GM19035 (cell line): ENCODE measurements at regions not wholly inside any gene's neighbourhood (a gene's known extent, or its start where the extent isn't known, plus 50 kb on each side); places are given as distances from the start of the nearest gene placed in this dataset.
"Not testable (repeated sequence)": the region's sequence is repeated elsewhere in the genome, so short reads cannot be mapped to it uniquely, and the experiment has no call there.

Experiments used
- ATAC-seq: cut with Tn5 transposase; IDR thresholded peaks from one replicate; pipeline ENCODE4 v1.9.1; 2021; ENCODE audit not compliant: unreplicated experiment

GRCh38 chr6:104676679-104677078, 183.0 kb downstream of the HACE1 start:
- ATAC-seq = not testable (repeated sequence)

GRCh38 chr6:104675161-104675560, 184.6 kb downstream of the HACE1 start:
- ATAC-seq = not testable (repeated sequence)

- ATAC-seq = not testable (repeated sequence)
Observed at GRCh38 chr6:104673078-104673477, 186.6 kb downstream of the HACE1 start.

- ATAC-seq = not testable (repeated sequence)
Observed at GRCh38 chr6:104671591-104671891, 188.2 kb downstream of the HACE1 start.

- not testable (repeated sequence) for ATAC-seq
Observed at GRCh38 chr6:104670834-104671590, 188.7 kb downstream of the HACE1 start.

DNA sequence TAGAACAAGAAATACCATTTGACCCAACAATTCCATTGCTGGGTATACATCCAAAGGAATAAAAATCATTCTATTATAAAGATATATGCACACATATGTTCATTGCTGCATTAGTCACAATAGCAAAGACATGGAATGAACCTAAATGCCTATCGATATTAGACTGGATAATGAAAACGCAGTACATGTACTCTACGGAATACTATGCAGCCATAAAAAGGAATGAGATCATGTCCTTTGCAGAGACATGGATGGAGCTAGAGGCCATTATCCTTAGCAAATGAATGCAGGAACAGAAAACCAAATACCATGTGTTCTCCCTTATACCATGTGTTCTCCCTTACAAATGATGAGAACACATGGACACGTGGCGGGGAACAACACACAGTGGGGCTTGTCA, 190.2 kb downstream of the HACE1 start:
- no peak for ATAC-seq

DNA sequence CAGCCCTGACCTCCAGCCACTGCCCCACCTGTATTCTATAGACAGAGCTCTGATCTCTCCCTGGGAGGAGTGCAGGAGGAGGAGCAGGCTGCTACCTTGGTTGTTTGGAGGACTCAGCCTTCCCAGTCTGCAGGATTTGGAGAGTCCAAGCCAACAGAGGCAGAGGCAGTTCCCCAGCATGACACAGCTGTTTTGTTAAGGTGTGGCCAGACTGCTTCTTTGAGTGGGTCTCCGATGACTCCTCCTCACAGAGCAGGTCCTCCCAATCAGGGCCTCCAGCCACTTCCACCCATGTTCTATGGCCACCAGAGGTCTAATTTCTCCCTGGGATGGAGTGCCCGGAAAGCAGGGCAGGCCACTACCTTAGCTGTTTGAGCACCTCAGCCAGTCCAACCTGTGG, 203.5 kb downstream of the HACE1 start:
- no peak for ATAC-seq

DNA sequence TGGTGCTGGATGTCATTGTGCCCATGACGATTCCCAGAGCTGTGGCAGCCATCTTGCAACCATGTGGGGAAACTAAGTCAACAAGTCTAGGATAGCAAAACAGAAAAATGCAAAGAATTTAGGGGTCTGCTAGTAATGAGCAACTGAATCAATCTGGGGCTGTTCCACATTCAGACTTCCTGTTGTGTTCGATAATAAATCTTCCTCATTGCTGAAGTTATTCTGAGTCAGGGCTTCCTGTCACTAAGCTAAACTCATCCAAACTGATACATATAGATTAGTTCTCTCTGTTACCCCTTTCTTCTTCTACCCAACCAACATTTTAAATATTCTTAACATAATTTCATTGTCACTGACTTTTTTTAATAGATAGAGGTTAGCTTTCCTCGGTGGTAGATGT, 205.9 kb downstream of the HACE1 start:
- no peak for ATAC-seq

DNA sequence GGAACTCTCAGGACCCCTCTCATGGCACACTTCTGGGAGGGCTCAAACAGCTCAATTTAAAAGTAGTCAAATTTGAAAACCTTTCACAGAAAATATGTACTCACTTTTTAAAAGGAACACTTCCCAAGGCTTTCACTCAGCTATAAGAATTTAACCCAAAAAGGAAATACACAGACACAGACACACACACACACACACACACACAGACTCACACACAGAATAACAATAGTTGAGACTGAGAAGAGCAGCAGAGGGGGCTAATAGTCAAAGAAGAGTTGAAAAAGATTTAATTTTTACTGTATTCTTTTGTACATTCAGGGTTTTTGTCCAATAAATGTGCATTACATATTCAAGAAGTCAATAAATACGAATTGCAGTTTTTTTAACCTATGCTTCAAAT, 211.4 kb downstream of the HACE1 start:
- no peak for ATAC-seq

- ATAC-seq = no peak
Observed at GRCh38 chr6:104644848-104645247, 214.9 kb downstream of the HACE1 start.

GRCh38 chr6:104642871-104643270, 216.8 kb downstream of the HACE1 start:
- no peak for ATAC-seq

GRCh38 chr6:104640761-104641160, 219.0 kb downstream of the HACE1 start:
- no peak for ATAC-seq

DNA sequence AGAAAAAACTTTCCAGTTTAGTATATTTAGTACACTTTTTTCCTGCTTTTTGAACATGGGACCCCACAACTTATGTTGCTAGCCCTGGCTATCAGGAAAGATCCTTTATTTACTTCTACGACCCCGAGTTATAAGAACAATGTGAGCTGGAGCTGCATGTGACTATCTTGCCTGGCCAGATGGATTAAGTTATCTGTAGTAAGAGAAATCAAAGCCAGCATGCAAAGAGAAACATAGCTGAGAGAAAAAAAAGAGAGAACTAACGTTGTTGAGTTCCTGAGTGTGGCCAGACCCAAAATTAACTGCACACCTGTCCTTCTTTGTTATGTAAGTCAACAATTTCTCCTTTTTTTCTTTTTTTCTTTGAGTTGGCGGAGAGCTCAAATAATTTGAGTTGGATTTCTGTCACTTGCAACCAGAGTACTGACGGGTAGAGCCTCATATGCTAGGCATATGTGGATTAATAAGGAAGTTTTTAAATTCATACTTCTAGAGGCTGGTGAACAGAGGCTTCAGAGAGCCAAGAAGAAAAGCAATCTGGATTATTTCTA, 219.5 kb downstream of the HACE1 start:
- no peak for ATAC-seq

DNA sequence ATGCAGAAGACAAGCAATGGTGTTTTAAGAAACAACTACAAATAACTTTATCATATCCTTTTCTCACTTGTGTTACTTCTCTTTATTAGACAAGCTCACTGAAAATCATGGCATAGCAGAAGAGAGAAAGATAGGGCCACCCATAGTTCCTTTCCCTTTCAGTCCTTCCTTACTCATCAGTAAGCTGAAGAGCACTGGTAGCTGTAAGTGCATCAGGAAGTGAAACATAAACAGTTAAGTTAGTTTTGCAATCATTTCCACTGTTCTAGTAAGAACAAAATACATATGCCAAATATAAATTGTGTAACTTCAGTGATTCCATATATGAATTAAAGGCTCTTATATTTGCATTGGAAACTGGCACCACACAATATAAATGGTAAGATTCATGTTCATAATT, 220.1 kb downstream of the HACE1 start:
- peak; percentile 93 for ATAC-seq

- ATAC-seq = no peak
Observed at GRCh38 chr6:104638841-104639290, 220.9 kb downstream of the HACE1 start.

DNA sequence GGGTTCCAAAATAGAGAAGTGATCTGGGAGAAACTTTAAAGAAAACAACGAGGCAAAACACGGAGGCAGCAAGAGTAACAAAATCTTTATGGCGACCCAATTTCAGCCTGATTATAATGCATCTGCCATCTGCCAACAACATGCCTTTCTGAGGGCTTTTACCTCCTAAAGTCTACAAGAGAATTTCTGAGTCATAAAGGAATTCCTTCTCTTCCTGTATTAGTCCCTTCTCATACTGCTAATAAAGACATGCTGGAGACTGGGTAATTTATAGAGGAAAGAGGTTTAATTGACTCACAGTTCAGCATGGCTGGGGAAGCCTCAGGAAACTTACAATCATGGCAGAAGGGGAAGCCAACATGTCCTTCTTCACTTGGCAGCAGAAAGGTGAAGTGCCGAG, 226.6 kb downstream of the HACE1 start:
- ATAC-seq = no peak

GRCh38 chr6:104632588-104632987, 227.1 kb downstream of the HACE1 start:
- no peak for ATAC-seq

- ATAC-seq = no peak
Observed at GRCh38 chr6:104630955-104631354, 228.8 kb downstream of the HACE1 start.

DNA sequence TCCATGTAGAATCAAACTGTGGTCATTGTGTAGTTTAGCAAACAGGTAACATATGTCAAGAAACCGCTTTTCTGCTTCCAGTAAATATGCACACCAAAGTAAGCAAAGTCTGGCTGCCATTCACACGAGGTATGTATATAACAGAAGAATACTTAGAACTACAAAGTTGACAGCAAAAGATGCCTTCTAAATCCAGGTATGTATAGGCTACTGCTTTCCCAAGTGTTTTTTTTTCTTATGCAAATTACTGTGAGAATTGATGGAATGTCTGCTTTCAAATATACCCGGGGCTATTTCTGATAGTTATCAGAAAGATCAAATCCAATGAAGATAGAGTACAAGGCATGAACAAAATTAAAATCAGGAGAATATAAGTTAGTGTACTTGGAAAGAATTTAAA, 229.2 kb downstream of the HACE1 start:
- ATAC-seq = no peak

DNA sequence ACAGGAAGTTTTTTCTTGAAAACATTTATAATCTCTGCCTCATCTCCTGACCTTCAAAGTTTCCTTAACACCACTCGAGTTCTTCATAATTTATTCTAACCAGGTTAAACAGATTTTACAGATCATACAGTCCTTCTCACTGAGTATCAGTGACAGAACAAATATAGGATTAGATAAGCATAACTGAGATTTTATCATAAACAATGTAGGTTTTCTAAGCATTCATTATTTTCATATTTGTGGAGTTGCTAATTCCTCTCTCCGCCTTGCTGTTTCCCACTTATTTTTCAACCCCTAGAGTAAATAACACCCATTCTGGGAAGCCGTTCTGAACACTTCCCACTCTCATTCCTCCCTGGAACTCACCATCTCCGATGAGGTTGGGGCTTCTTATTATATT, 229.9 kb downstream of the HACE1 start:
- ATAC-seq = no peak

DNA sequence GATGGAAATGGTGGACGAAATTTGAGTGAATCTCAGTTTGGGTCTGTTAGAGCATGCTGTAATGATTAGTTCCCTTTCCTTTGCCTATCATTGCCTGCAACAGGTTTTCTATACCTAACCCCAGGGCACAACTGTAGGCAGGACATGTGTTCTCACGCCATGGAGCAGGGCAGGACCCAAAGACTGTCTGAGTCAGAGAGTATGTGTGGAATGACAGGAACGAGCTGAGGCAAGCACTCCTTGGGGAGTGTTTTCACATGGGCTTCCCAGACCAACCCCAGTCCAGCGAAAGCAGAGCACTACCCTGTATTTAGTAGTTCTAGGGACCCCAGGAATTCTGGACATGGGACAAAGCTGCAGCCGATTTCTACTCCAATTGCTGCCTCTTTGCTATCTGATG, 234.2 kb downstream of the HACE1 start:
- no peak for ATAC-seq

- ATAC-seq = peak; percentile 50
Observed at GRCh38 chr6:104623052-104623690, 236.5 kb downstream of the HACE1 start.
